ENCODE measurements at regions not wholly inside any gene's neighbourhood (a gene's known extent, or its start where the extent isn't known, plus 50 kb on each side); places are given as distances from the start of the nearest gene placed in this dataset.

- Histone ChIP-seq H3K4me3 (ENCODE audit: low read depth, low read length) (no peak overlapping the region), H3K36me3 (ENCODE audit: control insufficient read depth, insufficient read depth, low read length) (no peaks in the 10 kb centered on the region), H3K27me3 (ENCODE audit: control insufficient read depth, insufficient read depth, low read length) (no peaks in the 10 kb centered on the region)
- TF ChIP-seq CTCF (IDR thresholded peaks at IDR 0.05; ENCODE audit: insufficient read depth, low read length, poor library complexity, severe bottlenecking) = no peak
- DNase-seq (ENCODE audit: low read depth) = no peak
These were observed 631.8 kb upstream of the NOX3 start for GRCh38 chr6:156087487-156087886.

GRCh38 chr6:156082012-156082411 is 626.4 kb upstream of the NOX3 start:
- Histone ChIP-seq H3K4me3 (ENCODE audit: low read depth, low read length) (no peak overlapping the region), H3K36me3 (ENCODE audit: control insufficient read depth, insufficient read depth, low read length) (no peaks in the 10 kb centered on the region), H3K27me3 (ENCODE audit: control insufficient read depth, insufficient read depth, low read length) (no peaks in the 10 kb centered on the region)
- DNase-seq (ENCODE audit: low read depth) = no peak
- no peak for TF ChIP-seq CTCF (IDR thresholded peaks at IDR 0.05; ENCODE audit: insufficient read depth, low read length, poor library complexity, severe bottlenecking)

DNA sequence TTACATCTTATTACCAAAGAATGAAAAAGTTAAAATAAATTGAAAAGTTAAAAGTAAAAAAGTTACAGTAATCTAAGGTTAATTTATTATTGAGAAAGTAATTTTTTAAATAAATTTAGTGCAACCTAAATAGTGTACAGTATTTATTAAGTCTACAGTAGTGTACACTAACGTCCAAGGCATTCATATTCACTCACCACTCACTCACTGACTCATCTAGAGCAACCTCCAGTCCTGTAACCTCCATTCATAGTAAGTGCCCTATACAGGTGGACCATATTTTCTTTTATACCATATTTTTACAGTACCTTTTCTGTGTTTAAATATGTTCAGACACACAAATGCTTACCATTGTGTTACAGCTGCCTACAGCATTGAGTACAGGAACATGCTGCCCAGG is 624.7 kb upstream of the NOX3 start:
- TF ChIP-seq CTCF (IDR thresholded peaks at IDR 0.05; ENCODE audit: insufficient read depth, low read length, poor library complexity, severe bottlenecking) = no peak
- no peak overlapping the region for H3K4me3 ChIP-seq (ENCODE audit: low read depth, low read length)
- no peaks in the 10 kb centered on the region for H3K36me3 ChIP-seq (ENCODE audit: control insufficient read depth, insufficient read depth, low read length)
- DNase-seq (ENCODE audit: low read depth) = no peak
- no peaks in the 10 kb centered on the region for H3K27me3 ChIP-seq (ENCODE audit: control insufficient read depth, insufficient read depth, low read length)

GRCh38 chr6:156068881-156069280 is 613.2 kb upstream of the NOX3 start:
- Histone ChIP-seq H3K36me3 (ENCODE audit: control insufficient read depth, insufficient read depth, low read length) (no peaks in the 10 kb centered on the region), H3K4me3 (ENCODE audit: low read depth, low read length) (no peak overlapping the region), H3K27me3 (ENCODE audit: control insufficient read depth, insufficient read depth, low read length) (no peaks in the 10 kb centered on the region)
- DNase-seq (ENCODE audit: low read depth) = no peak
- no peak for TF ChIP-seq CTCF (IDR thresholded peaks at IDR 0.05; ENCODE audit: insufficient read depth, low read length, poor library complexity, severe bottlenecking)

DNA sequence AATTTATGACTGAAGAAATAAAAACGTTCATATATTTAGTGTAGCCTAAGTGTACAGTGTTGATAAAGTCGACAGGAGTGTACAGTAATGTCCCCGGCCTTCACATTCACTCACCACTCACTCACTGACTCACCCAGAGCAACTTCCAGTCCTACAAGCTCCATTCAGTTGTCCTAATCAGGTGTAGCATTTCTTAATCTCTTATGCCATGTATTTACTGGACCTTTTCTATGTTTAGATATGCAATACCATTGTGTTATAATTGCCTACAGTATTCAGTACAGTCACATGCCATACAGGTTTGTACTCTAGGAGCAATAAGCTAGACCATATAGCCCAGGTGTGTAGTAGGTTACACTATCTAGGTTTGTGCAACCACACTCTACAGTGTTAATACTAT is 610.2 kb upstream of the NOX3 start:
- no peak for DNase-seq (ENCODE audit: low read depth)
- H3K36me3 ChIP-seq (ENCODE audit: control insufficient read depth, insufficient read depth, low read length) = no peaks in the 10 kb centered on the region
- no peak for TF ChIP-seq CTCF (IDR thresholded peaks at IDR 0.05; ENCODE audit: insufficient read depth, low read length, poor library complexity, severe bottlenecking)
- no peak overlapping the region for H3K4me3 ChIP-seq (ENCODE audit: low read depth, low read length)
- H3K27me3 ChIP-seq (ENCODE audit: control insufficient read depth, insufficient read depth, low read length) = no peaks in the 10 kb centered on the region

- no peaks in the 10 kb centered on the region for H3K27me3 ChIP-seq (ENCODE audit: control insufficient read depth, insufficient read depth, low read length)
- TF ChIP-seq CTCF (IDR thresholded peaks at IDR 0.05; ENCODE audit: insufficient read depth, low read length, poor library complexity, severe bottlenecking) = no peak
- no peak overlapping the region for H3K4me3 ChIP-seq (ENCODE audit: low read depth, low read length)
- DNase-seq (ENCODE audit: low read depth) = no peak
- no peaks in the 10 kb centered on the region for H3K36me3 ChIP-seq (ENCODE audit: control insufficient read depth, insufficient read depth, low read length)
These were observed 606.5 kb upstream of the NOX3 start for GRCh38 chr6:156062091-156062563.
